Kidney (tissue), 13 donors: ENCODE measurements at regions not wholly inside any gene's neighbourhood (a gene's known extent, or its start where the extent isn't known, plus 50 kb on each side); places are given as distances from the start of the nearest gene placed in this dataset.

Source experiments
- DNase-seq, 5 donors: peaks; one replicate each; pipeline ENCODE4 v3.0.0-alpha.2; 2013 to 2020
- FAIRE-seq: peaks from 2 replicates; lab custom pipeline; 2012; peaks lifted over from hg19 to GRCh38; lab: Jason Lieb, UNC
- H3K27ac ChIP-seq, 2 donors: one replicate each; pipeline ENCODE4 v1.7.0; 2013; ENCODE audit warnings: low read depth in 2 of 2, low read length in 2 of 2, inconsistent platforms in 1 of 2
- H3K27me3 ChIP-seq: one replicate; pipeline ENCODE4 v1.7.1; 2013; ENCODE audit warnings: low read length, inconsistent platforms; ENCODE audit not compliant: control insufficient read depth, insufficient read depth
- H3K36me3 ChIP-seq, 3 donors: one replicate each; pipeline versions ENCODE4 v1.7.0 to v1.7.1; 2013; ENCODE audit warnings: low read length in 3 of 3, control low read depth in 1 of 3, inconsistent platforms in 1 of 3; ENCODE audit not compliant: insufficient read depth in 3 of 3, control insufficient read depth in 2 of 3
- H3K4me1 ChIP-seq, 3 donors: one replicate each; pipeline versions ENCODE4 v1.7.0 to v1.7.1; 2013; ENCODE audit warnings: low read length in 3 of 3, inconsistent platforms in 1 of 3, low read depth in 1 of 3; ENCODE audit not compliant: control insufficient read depth in 2 of 3, insufficient read depth in 2 of 3
- H3K4me3 ChIP-seq, 3 donors: one replicate each; pipeline versions ENCODE4 v1.7.0 to v1.8.1; 2013; ENCODE audit warnings: low read length in 3 of 3, control low read depth in 1 of 3, inconsistent platforms in 1 of 3
- H3K9ac ChIP-seq, 3 donors: one replicate each; pipeline versions ENCODE4 v1.7.0 to v1.7.1; 2013; ENCODE audit warnings: low read length in 3 of 3, control low read depth in 1 of 3, inconsistent platforms in 1 of 3
- H3K9me3 ChIP-seq, 3 donors: one replicate each; pipeline versions ENCODE4 v1.7.0 to v1.7.1; 2013; ENCODE audit warnings: low read length in 3 of 3, control low read depth in 1 of 3, inconsistent platforms in 1 of 3; ENCODE audit not compliant: control insufficient read depth in 2 of 3, insufficient read depth in 1 of 3
- intact Hi-C: fragments of 100-400 bp; cut with DNase I; formaldehyde crosslinking; loops from one replicate; pipeline ENCODE4 v1.11.1; 2022
- TF ChIP-seq, protein P1 (sequence below): IDR thresholded peaks from 3 replicates; pipeline ENCODE4 v1.5.1; 2012; ENCODE audit warnings: mild to moderate bottlenecking, moderate library complexity, borderline replicate concordance; ENCODE audit not compliant: insufficient read depth; ENCODE audit errors: extremely low read depth
- donor health status: control.
- donor health status: control.
- donor health status: control.
- donor health status: control.
- donor health status: control.
- donor health status: DM: yes; HTN: yes; CAD: no.
- donor health status: Normal renal cell carcinoma (clear cell type).

- Histone ChIP-seq H3K4me3 (no peak overlapping the region), H3K9me3 (no peaks in the 10 kb centered on the region), H3K9ac (no peak overlapping the region), H3K36me3 (no peaks in the 10 kb centered on the region), H3K27me3 (no peaks in the 10 kb centered on the region), H3K27ac (no peak overlapping the region), H3K4me1 (no peaks in the 10 kb centered on the region)
- DNase-seq (no peak), FAIRE-seq (no peak)
- intact Hi-C loops, result no loop called here
- TF ChIP-seq, protein P1, sequence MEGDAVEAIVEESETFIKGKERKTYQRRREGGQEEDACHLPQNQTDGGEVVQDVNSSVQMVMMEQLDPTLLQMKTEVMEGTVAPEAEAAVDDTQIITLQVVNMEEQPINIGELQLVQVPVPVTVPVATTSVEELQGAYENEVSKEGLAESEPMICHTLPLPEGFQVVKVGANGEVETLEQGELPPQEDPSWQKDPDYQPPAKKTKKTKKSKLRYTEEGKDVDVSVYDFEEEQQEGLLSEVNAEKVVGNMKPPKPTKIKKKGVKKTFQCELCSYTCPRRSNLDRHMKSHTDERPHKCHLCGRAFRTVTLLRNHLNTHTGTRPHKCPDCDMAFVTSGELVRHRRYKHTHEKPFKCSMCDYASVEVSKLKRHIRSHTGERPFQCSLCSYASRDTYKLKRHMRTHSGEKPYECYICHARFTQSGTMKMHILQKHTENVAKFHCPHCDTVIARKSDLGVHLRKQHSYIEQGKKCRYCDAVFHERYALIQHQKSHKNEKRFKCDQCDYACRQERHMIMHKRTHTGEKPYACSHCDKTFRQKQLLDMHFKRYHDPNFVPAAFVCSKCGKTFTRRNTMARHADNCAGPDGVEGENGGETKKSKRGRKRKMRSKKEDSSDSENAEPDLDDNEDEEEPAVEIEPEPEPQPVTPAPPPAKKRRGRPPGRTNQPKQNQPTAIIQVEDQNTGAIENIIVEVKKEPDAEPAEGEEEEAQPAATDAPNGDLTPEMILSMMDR, result no peak
Observed at GRCh38 chr9:25543806-25544205, 134.4 kb downstream of the TUSC1 start.

- Histone ChIP-seq H3K4me1 (no peaks in the 10 kb centered on the region), H3K9ac (no peak overlapping the region), H3K27ac (no peak overlapping the region), H3K4me3 (no peak overlapping the region), H3K36me3 (no peaks in the 10 kb centered on the region), H3K9me3 (no peaks in the 10 kb centered on the region), H3K27me3 (no peaks in the 10 kb centered on the region)
- DNase-seq, result no peak
- intact Hi-C loops, result no loop called here
- TF ChIP-seq, protein P1, result no peak
- no peak for FAIRE-seq
Observed at GRCh38 chr9:25542319-25542718, 135.9 kb downstream of the TUSC1 start.

GRCh38 chr9:25537808-25538207 is 140.4 kb downstream of the TUSC1 start:
- Histone ChIP-seq H3K4me1 (no peaks in the 10 kb centered on the region), H3K9ac (no peak overlapping the region), H3K9me3 (no peaks in the 10 kb centered on the region), H3K4me3 (no peak overlapping the region), H3K27ac (no peak overlapping the region), H3K27me3 (no peaks in the 10 kb centered on the region), H3K36me3 (no peaks in the 10 kb centered on the region)
- intact Hi-C loops, result no loop called here
- TF ChIP-seq, protein P1, result no peak
- no peak for FAIRE-seq
- no peak for DNase-seq

- Histone ChIP-seq H3K27ac (no peak overlapping the region), H3K4me3 (no peak overlapping the region), H3K27me3 (no peaks in the 10 kb centered on the region), H3K9ac (no peak overlapping the region), H3K9me3 (no peaks in the 10 kb centered on the region), H3K4me1 (no peaks in the 10 kb centered on the region), H3K36me3 (no peaks in the 10 kb centered on the region)
- intact Hi-C loops, result no loop called here
- DNase-seq (no peak), FAIRE-seq (no peak)
- TF ChIP-seq, protein P1, result no peak
Observed at GRCh38 chr9:25519286-25519685, 159.0 kb downstream of the TUSC1 start.
